BE2C (cell line): ENCODE measurements at regions not wholly inside any gene's neighbourhood (a gene's known extent, or its start where the extent isn't known, plus 50 kb on each side); places are given as distances from the start of the nearest gene placed in this dataset.

Source experiments
- DNase-seq: peaks from one replicate; pipeline ENCODE4 v3.0.0-alpha.2; 2020
- H3K27me3 ChIP-seq: fragments of 250-450 bp; sonication (Bioruptor Pico); 2 replicates; pipeline ENCODE4 v1.5.1; 2020; ENCODE audit warnings: mild to moderate bottlenecking
- H3K36me3 ChIP-seq: fragments of 250-450 bp; sonication (Bioruptor Pico); 2 replicates; pipeline ENCODE4 v1.5.1; 2020; ENCODE audit warnings: mild to moderate bottlenecking
- H3K4me1 ChIP-seq: fragments of 250-450 bp; sonication (Bioruptor Pico); 2 replicates; pipeline ENCODE4 v1.5.1; 2020
- H3K4me3 ChIP-seq: 2 replicates; pipeline ENCODE4 v1.5.1; 2011; ENCODE audit warnings: low read depth, low read length
- H3K9me3 ChIP-seq: fragments of 250-450 bp; sonication (Bioruptor Pico); 2 replicates; pipeline ENCODE4 v1.5.1; 2020
- TF ChIP-seq, protein P1 (sequence below): IDR thresholded peaks from 2 replicates; pipeline ENCODE4 v1.5.1; 2012; ENCODE audit warnings: mild to moderate bottlenecking, low read depth, low read length

DNA sequence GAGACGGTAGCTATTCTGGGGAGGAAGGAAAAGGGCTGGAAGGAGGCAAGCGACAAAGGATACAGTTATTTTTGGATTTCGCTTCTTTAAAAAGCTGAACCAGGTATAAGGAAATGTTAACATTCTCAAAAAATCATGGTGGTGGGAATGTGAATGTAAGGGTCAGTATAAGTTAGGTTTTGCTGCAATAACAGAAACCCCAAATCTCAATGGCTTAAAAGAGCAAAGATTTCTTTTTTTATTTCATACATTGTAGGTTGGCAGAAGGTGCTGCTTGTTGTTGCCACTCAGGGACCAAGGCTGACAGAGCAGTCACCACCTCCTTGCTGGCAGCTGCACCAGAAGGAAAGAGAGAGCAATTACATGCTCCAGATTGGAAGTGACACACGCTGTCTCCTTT is 176.3 kb upstream of the LPP start:
- TF ChIP-seq, protein P1, sequence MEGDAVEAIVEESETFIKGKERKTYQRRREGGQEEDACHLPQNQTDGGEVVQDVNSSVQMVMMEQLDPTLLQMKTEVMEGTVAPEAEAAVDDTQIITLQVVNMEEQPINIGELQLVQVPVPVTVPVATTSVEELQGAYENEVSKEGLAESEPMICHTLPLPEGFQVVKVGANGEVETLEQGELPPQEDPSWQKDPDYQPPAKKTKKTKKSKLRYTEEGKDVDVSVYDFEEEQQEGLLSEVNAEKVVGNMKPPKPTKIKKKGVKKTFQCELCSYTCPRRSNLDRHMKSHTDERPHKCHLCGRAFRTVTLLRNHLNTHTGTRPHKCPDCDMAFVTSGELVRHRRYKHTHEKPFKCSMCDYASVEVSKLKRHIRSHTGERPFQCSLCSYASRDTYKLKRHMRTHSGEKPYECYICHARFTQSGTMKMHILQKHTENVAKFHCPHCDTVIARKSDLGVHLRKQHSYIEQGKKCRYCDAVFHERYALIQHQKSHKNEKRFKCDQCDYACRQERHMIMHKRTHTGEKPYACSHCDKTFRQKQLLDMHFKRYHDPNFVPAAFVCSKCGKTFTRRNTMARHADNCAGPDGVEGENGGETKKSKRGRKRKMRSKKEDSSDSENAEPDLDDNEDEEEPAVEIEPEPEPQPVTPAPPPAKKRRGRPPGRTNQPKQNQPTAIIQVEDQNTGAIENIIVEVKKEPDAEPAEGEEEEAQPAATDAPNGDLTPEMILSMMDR, result no peak
- Histone ChIP-seq H3K4me3 (no peak overlapping the region), H3K27me3 (no peaks in the 10 kb centered on the region), H3K4me1 (no peaks in the 10 kb centered on the region; the same call in 1 of the 2 replicates), H3K36me3 (no peaks in the 10 kb centered on the region), H3K9me3 (no peaks in the 10 kb centered on the region)
- DNase-seq, result no peak

GRCh38 chr3:187978433-187979011 is 175.4 kb upstream of the LPP start:
- H3K36me3 ChIP-seq, result no peaks in the 10 kb centered on the region
- H3K4me1 ChIP-seq, result no peaks in the 10 kb centered on the region; the same call in 1 of the 2 replicates
- H3K27me3 ChIP-seq, result no peaks in the 10 kb centered on the region
- no peak for DNase-seq
- no peak overlapping the region for H3K4me3 ChIP-seq
- TF ChIP-seq, protein P1, result no peak
- no peaks in the 10 kb centered on the region for H3K9me3 ChIP-seq

DNA sequence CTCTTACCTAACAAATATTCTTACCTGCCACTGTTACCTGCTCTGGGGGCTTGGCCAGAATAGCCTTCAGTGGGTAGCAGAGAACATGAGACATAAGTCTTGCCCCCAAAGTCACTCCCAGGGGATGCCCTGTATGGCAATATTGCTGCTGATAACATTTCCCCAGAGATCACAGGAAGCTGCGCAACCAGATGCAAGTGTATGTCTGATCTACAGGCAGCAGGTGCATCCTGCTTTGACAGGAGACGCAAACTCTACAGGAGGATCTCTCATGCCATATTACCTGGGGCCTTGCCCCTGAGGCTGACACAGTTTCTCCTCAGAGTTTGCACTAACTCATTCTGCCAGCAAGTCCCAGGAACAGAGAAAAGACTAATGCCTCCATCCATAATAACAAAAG is 174.4 kb upstream of the LPP start:
- Histone ChIP-seq H3K27me3 (no peaks in the 10 kb centered on the region), H3K4me1 (no peaks in the 10 kb centered on the region; the same call in 1 of the 2 replicates), H3K9me3 (no peaks in the 10 kb centered on the region), H3K4me3 (no peak overlapping the region), H3K36me3 (no peaks in the 10 kb centered on the region)
- DNase-seq, result no peak
- TF ChIP-seq, protein P1, result no peak

DNA sequence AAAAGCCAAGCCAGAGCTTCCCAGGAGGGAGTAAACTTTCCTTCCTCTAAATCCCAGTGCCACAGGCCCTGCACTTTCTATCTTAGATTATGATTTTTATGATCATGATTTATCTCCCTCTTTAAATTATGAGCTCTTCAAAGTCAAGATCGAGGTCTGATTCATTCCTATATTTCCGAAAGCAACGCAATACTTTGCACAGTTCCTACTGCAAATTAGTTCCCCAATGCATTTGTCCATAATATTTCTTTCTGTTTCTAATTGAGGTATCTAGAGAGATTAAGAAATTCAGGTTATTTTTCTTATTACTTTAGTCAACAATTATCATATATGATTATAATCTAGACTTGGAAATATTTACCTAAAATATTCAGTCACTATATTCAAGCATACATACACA is 173.1 kb upstream of the LPP start:
- H3K4me1 ChIP-seq, result no peaks in the 10 kb centered on the region; the same call in 1 of the 2 replicates
- DNase-seq, result no peak
- no peak overlapping the region for H3K4me3 ChIP-seq

GRCh38 chr3:187982142-187982541 is 171.8 kb upstream of the LPP start:
- H3K36me3 ChIP-seq, result no peaks in the 10 kb centered on the region
- no peaks in the 10 kb centered on the region; the same call in 1 of the 2 replicates for H3K4me1 ChIP-seq
- no peak for DNase-seq
- H3K9me3 ChIP-seq, result no peaks in the 10 kb centered on the region
- no peak overlapping the region for H3K4me3 ChIP-seq
- H3K27me3 ChIP-seq, result no peaks in the 10 kb centered on the region
- TF ChIP-seq, protein P1, result no peak

More for the DNA sequence above, 173.1 kb upstream of the LPP start:
- Histone ChIP-seq H3K27me3 (no peaks in the 10 kb centered on the region), H3K9me3 (no peaks in the 10 kb centered on the region), H3K36me3 (no peaks in the 10 kb centered on the region)
- TF ChIP-seq, protein P1, result no peak

DNA sequence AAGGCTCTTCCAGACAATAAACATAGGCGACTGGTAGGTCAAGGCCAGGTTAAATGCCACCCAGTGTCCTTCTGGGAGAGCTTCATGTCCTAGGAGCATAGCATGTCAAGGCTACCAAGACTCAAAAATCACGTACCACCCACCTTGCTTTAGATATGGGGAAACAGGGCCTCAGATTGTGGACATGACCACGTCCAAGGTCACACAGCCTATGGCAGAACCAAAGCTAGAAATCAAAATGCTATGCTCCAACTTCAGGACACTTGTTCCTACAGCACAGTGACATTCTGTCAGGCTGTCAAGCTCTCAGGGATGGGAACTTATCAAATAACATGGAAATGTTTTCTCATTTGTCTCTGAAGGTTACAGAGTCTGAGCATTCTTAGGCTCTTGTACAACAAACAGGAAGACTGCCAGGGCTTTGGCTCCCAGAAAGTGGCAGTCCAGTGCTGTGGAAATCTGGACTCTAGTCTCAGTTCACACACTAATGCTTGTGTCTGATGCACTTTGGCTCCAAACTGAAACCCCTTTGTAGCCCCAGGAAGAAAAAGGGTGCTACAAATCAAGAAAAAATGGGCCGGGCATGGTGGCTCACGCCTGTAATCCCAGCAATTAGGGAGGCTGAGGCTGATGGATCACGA is 170.4 kb upstream of the LPP start:
- TF ChIP-seq, protein P1, result no peak
- Histone ChIP-seq H3K36me3 (no peaks in the 10 kb centered on the region), H3K4me3 (no peak overlapping the region), H3K4me1 (no peaks in the 10 kb centered on the region; the same call in 1 of the 2 replicates), H3K27me3 (no peaks in the 10 kb centered on the region), H3K9me3 (no peaks in the 10 kb centered on the region)
- no peak for DNase-seq
